ENCODE measurements at regions not wholly inside any gene's neighbourhood (a gene's known extent, or its start where the extent isn't known, plus 50 kb on each side); places are given as distances from the start of the nearest gene placed in this dataset.

- Histone ChIP-seq H3K4me1 (replicated peaks in 1 of 2) (peaks cover 0 to under 1% of the 10 kb centered on the region in 2 donors), H3K27ac (no peak overlapping the region), H3K4me3 (no peak overlapping the region)
- no peak for ATAC-seq (replicated peaks in 6 of 8)
- in situ Hi-C loops (cut with MboI; ENCODE audit: low pct_unique_long_range_greater_than_20kb in 2 of 9, low sequenced_read_pairs in 9 of 9, unreplicated experiment in 9 of 9) = no loop called here
- WGBS, 10 experiments = 63 to 100% (median 75%) methylated on average over 1 of the region's 1 CpG; no CpG with 5 or more reads in 7 of the 10 experiments
These were observed 372.2 kb upstream of the CDH11 start for GRCh38 chr16:65494080-65494479.

GRCh38 chr16:65490286-65490685 is 368.4 kb upstream of the CDH11 start:
- Histone ChIP-seq H3K27ac (no peak overlapping the region), H3K4me1 (replicated peaks in 1 of 2) (no peaks in the 10 kb centered on the region), H3K4me3 (no peak overlapping the region)
- in situ Hi-C loops (cut with MboI; ENCODE audit: low pct_unique_long_range_greater_than_20kb in 2 of 9, low sequenced_read_pairs in 9 of 9, unreplicated experiment in 9 of 9) = no loop called here
- no peak for ATAC-seq (replicated peaks in 6 of 8)
- 74 to 100% (median 85%) methylated on average over 2 to 4 of the region's 4 CpGs for WGBS, 10 experiments

- no peak overlapping the region for H3K27ac ChIP-seq
- in situ Hi-C loops (cut with MboI; ENCODE audit: low pct_unique_long_range_greater_than_20kb in 2 of 9, low sequenced_read_pairs in 9 of 9, unreplicated experiment in 9 of 9) = no loop called here
- ATAC-seq (replicated peaks in 6 of 8) = peak in 5 of 8 experiments; percentile 33 to 69 (median 50)
- 20 to 100% (median 81%) methylated on average over 1 to 3 of the region's 4 CpGs; no CpG with 5 or more reads in 3 of the 10 experiments for WGBS, 10 experiments
- H3K4me1 ChIP-seq (replicated peaks in 1 of 2) = no peaks in the 10 kb centered on the region
- no peak overlapping the region for H3K4me3 ChIP-seq
These were observed 367.7 kb upstream of the CDH11 start for GRCh38 chr16:65489531-65490023.

GRCh38 chr16:65487231-65487630 is 365.4 kb upstream of the CDH11 start:
- in situ Hi-C loops (cut with MboI; ENCODE audit: low pct_unique_long_range_greater_than_20kb in 2 of 9, low sequenced_read_pairs in 9 of 9, unreplicated experiment in 9 of 9) = no loop called here
- Histone ChIP-seq H3K27ac (no peak overlapping the region), H3K4me1 (replicated peaks in 1 of 2) (no peaks in the 10 kb centered on the region), H3K4me3 (no peak overlapping the region)
- whole genome bisulfite sequencing, 10 experiments = 80 to 100% (median 90%) methylated on average over 1 to 5 of the region's 5 CpGs; no CpG with 5 or more reads in 1 of the 10 experiments
- no peak for ATAC-seq (replicated peaks in 6 of 8)

GRCh38 chr16:65481956-65482355 is 360.1 kb upstream of the CDH11 start:
- Histone ChIP-seq H3K4me1 (replicated peaks in 1 of 2) (peaks cover 8 to 13% of the 10 kb centered on the region in 2 donors), H3K27ac (no peak overlapping the region), H3K4me3 (no peak overlapping the region)
- WGBS, 10 experiments = 100% methylated on average over 1 to 2 of the region's 4 CpGs; no CpG with 5 or more reads in 5 of the 10 experiments
- ATAC-seq (replicated peaks in 6 of 8) = no peak
- in situ Hi-C loops (cut with MboI; ENCODE audit: low pct_unique_long_range_greater_than_20kb in 2 of 9, low sequenced_read_pairs in 9 of 9, unreplicated experiment in 9 of 9) = no loop called here

GRCh38 chr16:65480281-65481091 is 358.6 kb upstream of the CDH11 start:
- in situ Hi-C loops (cut with MboI; ENCODE audit: low pct_unique_long_range_greater_than_20kb in 2 of 9, low sequenced_read_pairs in 9 of 9, unreplicated experiment in 9 of 9) = no loop called here
- H3K4me3 ChIP-seq = no peak overlapping the region
- peak in 5 of 8 experiments; percentile 39 to 86 (median 67) for ATAC-seq (replicated peaks in 6 of 8)
- no peak overlapping the region for H3K27ac ChIP-seq
- 8 to 87% (median 23%) methylated on average over 2 to 8 of the region's 11 CpGs; no CpG with 5 or more reads in 2 of the 10 experiments for WGBS, 10 experiments
- H3K4me1 ChIP-seq (replicated peaks in 1 of 2) = peaks cover 8 to 13% of the 10 kb centered on the region in 2 donors

- in situ Hi-C loops (cut with MboI; ENCODE audit: low pct_unique_long_range_greater_than_20kb in 2 of 9, low sequenced_read_pairs in 9 of 9, unreplicated experiment in 9 of 9) = no loop called here
- WGBS, 10 experiments = 0 to 100% (median 74%) methylated on average over 1 to 4 of the region's 5 CpGs
- Histone ChIP-seq H3K27ac (no peak overlapping the region), H3K4me1 (replicated peaks in 1 of 2) (peaks cover 8 to 13% of the 10 kb centered on the region in 2 donors), H3K4me3 (no peak overlapping the region)
- peak in 3 of 8 experiments; percentile 98 to 99 (median 99) for ATAC-seq (replicated peaks in 6 of 8)
These were observed 354.6 kb upstream of the CDH11 start for GRCh38 chr16:65476448-65476955.

- Histone ChIP-seq H3K4me3 (no peak overlapping the region), H3K27ac (no peak overlapping the region), H3K4me1 (replicated peaks in 1 of 2) (no peaks in the 10 kb centered on the region)
- in situ Hi-C loops (cut with MboI; ENCODE audit: low pct_unique_long_range_greater_than_20kb in 2 of 9, low sequenced_read_pairs in 9 of 9, unreplicated experiment in 9 of 9) = no loop called here
- WGBS, 10 experiments = 80 to 100% (median 100%) methylated on average over 1 to 3 of the region's 3 CpGs; no CpG with 5 or more reads in 1 of the 10 experiments
- no peak for ATAC-seq (replicated peaks in 6 of 8)
These were observed 351.8 kb upstream of the CDH11 start for GRCh38 chr16:65473699-65474098.

GRCh38 chr16:65469116-65469515 is 347.3 kb upstream of the CDH11 start:
- H3K27ac ChIP-seq = no peak overlapping the region
- in situ Hi-C loops (cut with MboI; ENCODE audit: low pct_unique_long_range_greater_than_20kb in 2 of 9, low sequenced_read_pairs in 9 of 9, unreplicated experiment in 9 of 9) = no loop called here
- H3K4me3 ChIP-seq = no peak overlapping the region
- no peaks in the 10 kb centered on the region for H3K4me1 ChIP-seq (replicated peaks in 1 of 2)
- no peak for ATAC-seq (replicated peaks in 6 of 8)
- 18 to 100% (median 69%) methylated on average over 1 to 2 of the region's 2 CpGs; no CpG with 5 or more reads in 2 of the 10 experiments for WGBS, 10 experiments

GRCh38 chr16:65468133-65468532 is 346.3 kb upstream of the CDH11 start:
- Histone ChIP-seq H3K4me1 (replicated peaks in 1 of 2) (no peaks in the 10 kb centered on the region), H3K4me3 (no peak overlapping the region), H3K27ac (no peak overlapping the region)
- 100% methylated on average over 1 of the region's 1 CpG; no CpG with 5 or more reads in 4 of the 10 experiments for WGBS, 10 experiments
- peak in 1 of 8 experiments; percentile 65 for ATAC-seq (replicated peaks in 6 of 8)
- in situ Hi-C loops (cut with MboI; ENCODE audit: low pct_unique_long_range_greater_than_20kb in 2 of 9, low sequenced_read_pairs in 9 of 9, unreplicated experiment in 9 of 9) = no loop called here

- H3K27ac ChIP-seq = no peak overlapping the region
- in situ Hi-C loops (cut with MboI; ENCODE audit: low pct_unique_long_range_greater_than_20kb in 2 of 9, low sequenced_read_pairs in 9 of 9, unreplicated experiment in 9 of 9) = no loop called here
- no peaks in the 10 kb centered on the region for H3K4me1 ChIP-seq (replicated peaks in 1 of 2)
- 38 to 100% (median 80%) methylated on average over 2 to 3 of the region's 3 CpGs; no CpG with 5 or more reads in 3 of the 10 experiments for WGBS, 10 experiments
- ATAC-seq (replicated peaks in 6 of 8) = no peak
- H3K4me3 ChIP-seq = no peak overlapping the region
These were observed 341.9 kb upstream of the CDH11 start for GRCh38 chr16:65463652-65464260.

- in situ Hi-C loops (cut with MboI; ENCODE audit: low pct_unique_long_range_greater_than_20kb in 2 of 9, low sequenced_read_pairs in 9 of 9, unreplicated experiment in 9 of 9) = no loop called here
- 40 to 100% (median 80%) methylated on average over 1 to 2 of the region's 2 CpGs for WGBS, 10 experiments
- ATAC-seq (replicated peaks in 6 of 8) = no peak
- Histone ChIP-seq H3K4me3 (no peak overlapping the region), H3K27ac (no peak overlapping the region), H3K4me1 (replicated peaks in 1 of 2) (no peaks in the 10 kb centered on the region)
These were observed 335.2 kb upstream of the CDH11 start for GRCh38 chr16:65457084-65457483.

- ATAC-seq (replicated peaks in 6 of 8) = no peak
- Histone ChIP-seq H3K4me3 (no peak overlapping the region), H3K27ac (no peak overlapping the region), H3K4me1 (replicated peaks in 1 of 2) (no peaks in the 10 kb centered on the region)
- in situ Hi-C loops (cut with MboI; ENCODE audit: low pct_unique_long_range_greater_than_20kb in 2 of 9, low sequenced_read_pairs in 9 of 9, unreplicated experiment in 9 of 9) = no loop called here
- 77 to 100% (median 97%) methylated on average over 1 to 4 of the region's 4 CpGs; no CpG with 5 or more reads in 1 of the 10 experiments for WGBS, 10 experiments
These were observed 333.9 kb upstream of the CDH11 start for GRCh38 chr16:65455761-65456160.
